Choroid plexus epithelial cell (primary cell): ENCODE measurements at regions not wholly inside any gene's neighbourhood (a gene's known extent, or its start where the extent isn't known, plus 50 kb on each side); places are given as distances from the start of the nearest gene placed in this dataset.

Source experiments
- DNase-seq: peaks from one replicate; pipeline ENCODE4 v3.0.0-alpha.2; 2010; ENCODE audit warnings: low read depth
- H3K4me3 ChIP-seq: 2 replicates; pipeline ENCODE4 v1.5.1; 2011; ENCODE audit warnings: low read depth, mild to moderate bottlenecking, control low read depth, low read length, moderate library complexity
- TF ChIP-seq, protein P1 (sequence below): conservative IDR thresholded peaks from 2 replicates; pipeline ENCODE4 v1.5.1; 2011; ENCODE audit warnings: low read depth, mild to moderate bottlenecking, control low read depth, inconsistent platforms, low read length, moderate library complexity

DNA sequence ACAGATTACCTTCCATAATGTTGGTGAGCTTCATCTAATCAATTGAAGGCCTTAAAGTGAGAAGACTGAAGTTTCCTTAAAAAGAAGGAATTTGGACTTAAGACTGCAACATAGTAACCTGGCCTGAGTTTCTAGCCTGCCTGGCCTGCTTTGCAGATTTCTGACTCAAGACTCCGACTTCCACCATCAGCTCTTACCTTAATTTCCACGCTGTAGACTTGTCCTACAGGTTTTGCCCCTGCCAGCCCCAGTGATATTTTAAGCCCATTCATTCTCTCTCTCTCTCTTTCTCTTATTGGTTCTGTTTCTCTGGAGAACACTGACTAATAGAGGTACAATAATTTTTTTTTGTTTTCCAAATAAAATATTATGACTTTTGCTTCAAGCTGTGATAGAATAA is 862.3 kb upstream of the GHITM start:
- no peak for DNase-seq
- TF ChIP-seq, protein P1, sequence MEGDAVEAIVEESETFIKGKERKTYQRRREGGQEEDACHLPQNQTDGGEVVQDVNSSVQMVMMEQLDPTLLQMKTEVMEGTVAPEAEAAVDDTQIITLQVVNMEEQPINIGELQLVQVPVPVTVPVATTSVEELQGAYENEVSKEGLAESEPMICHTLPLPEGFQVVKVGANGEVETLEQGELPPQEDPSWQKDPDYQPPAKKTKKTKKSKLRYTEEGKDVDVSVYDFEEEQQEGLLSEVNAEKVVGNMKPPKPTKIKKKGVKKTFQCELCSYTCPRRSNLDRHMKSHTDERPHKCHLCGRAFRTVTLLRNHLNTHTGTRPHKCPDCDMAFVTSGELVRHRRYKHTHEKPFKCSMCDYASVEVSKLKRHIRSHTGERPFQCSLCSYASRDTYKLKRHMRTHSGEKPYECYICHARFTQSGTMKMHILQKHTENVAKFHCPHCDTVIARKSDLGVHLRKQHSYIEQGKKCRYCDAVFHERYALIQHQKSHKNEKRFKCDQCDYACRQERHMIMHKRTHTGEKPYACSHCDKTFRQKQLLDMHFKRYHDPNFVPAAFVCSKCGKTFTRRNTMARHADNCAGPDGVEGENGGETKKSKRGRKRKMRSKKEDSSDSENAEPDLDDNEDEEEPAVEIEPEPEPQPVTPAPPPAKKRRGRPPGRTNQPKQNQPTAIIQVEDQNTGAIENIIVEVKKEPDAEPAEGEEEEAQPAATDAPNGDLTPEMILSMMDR = no peak
- H3K4me3 ChIP-seq = no peak overlapping the region

DNA sequence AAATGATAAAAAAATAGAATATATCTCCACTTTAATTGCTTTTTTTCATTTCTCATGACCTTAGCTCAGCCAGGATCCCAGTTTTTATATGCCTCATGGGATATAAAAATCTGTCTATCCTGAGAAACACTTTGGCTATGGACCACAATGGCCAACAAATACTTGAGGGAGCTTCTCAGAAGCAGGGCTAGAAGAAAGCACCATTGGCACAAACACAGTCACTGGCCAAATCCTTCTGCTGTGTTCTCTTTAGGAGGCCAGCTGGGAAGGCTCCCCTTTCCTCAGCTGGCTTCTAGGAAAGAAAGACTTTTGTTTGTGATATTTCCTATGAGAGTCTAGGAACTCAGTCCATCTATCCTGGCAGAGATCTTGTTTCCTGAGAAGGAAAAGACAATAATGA is 856.2 kb upstream of the GHITM start:
- DNase-seq = no peak
- no peak overlapping the region for H3K4me3 ChIP-seq
- TF ChIP-seq, protein P1 = no peak

DNA sequence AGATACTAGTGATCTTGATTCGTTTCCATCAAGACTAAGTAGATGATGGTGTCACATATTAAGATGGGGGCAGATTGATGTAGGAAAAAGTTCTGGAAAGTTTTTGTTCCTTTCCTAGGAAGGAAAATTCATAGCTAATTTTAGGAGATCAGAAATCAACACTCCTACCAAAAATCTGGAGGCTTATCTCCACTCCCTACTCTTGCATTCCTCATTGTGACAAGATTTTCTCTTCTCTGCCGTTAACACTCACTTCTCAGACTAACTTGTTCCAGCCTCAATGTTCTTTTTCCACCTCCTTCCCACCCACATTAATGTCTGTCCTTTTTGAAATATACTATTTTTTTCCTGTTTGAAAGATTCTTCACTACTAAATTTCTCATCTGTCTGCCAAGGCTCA is 851.9 kb upstream of the GHITM start:
- DNase-seq = no peak
- no peak overlapping the region for H3K4me3 ChIP-seq
- TF ChIP-seq, protein P1 = no peak

DNA sequence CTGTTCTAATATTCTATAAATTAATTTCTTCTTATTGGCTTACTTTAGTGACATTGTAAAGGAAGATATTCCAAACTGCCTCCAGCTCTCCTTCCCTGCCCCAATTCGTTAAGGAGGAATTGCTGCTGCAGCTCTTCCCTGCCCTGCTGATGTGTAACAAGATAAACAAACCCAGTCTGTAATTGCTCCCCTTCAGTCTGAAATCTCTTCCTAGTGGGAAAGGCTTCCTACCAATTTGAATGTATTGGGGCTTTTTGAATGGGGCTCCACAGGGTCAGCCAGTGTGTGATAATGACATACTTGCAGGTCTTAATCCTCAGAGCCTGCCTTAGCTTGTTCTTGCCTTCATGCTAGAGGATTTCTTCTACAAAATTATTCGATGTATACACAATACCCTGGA is 849.9 kb upstream of the GHITM start:
- TF ChIP-seq, protein P1 = no peak
- no peak for DNase-seq
- H3K4me3 ChIP-seq = no peak overlapping the region

DNA sequence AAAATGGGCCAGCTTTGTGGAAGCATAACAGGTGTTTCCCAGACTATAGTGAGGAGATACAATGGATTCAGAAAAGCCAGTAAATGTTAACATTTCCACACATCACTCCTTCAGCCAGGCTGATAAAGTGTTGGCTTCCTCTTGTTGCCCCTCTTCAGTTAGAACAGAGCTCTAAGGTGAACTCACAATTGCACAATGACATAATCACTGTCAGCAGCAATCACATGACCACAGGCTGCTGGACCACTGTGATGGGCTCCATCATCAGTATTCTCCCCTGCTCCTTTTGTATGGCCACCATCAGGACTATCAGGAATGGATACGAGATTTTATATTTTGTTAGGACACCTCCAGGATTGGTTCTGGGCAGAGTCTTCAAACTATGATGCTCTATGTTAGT is 849.4 kb upstream of the GHITM start:
- no peak overlapping the region for H3K4me3 ChIP-seq
- TF ChIP-seq, protein P1 = no peak
- no peak for DNase-seq

DNA sequence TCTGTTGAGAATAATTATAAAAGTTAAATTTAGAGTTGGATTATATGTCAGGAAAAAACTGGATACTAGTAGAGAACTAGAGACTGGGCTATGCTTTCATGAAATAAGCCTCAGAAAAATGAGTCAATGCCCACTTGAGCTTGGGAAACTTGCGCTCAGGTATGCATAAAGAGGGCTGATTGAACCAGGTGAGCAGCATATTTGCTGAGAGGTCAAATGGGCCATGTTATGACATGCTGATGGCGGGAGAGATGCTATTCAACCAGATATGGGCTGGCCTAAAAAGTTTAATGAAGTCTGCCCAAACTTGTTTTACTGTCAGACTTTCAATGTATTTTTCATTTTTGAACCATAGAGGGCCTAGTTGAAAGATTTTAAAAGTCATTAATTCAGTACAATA is 837.6 kb upstream of the GHITM start:
- DNase-seq = no peak
- TF ChIP-seq, protein P1 = no peak
- no peak overlapping the region for H3K4me3 ChIP-seq

DNA sequence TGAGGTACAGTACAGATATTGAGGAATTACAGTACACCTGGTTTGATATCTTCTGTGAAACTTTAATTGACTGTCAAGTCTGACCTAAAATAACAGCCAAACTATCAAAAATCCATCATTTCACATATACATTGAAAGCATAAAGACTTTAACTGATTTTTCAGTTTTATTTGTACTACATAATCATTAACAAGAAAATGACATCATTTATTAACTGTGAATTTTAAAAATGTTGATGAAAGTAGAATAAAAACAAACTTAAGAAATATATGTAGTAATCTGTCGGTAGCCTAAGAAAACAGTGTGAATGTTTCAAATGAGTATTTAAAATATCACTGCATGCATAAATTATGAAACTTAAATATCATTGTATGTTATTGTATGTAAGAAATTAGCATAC is 836.7 kb upstream of the GHITM start:
- no peak for DNase-seq
- TF ChIP-seq, protein P1 = no peak
- no peak overlapping the region for H3K4me3 ChIP-seq
